A673 (cell line): ENCODE measurements at regions not wholly inside any gene's neighbourhood (a gene's known extent, or its start where the extent isn't known, plus 50 kb on each side); places are given as distances from the start of the nearest gene placed in this dataset.
"Not testable (repeated sequence)": the region's sequence is repeated elsewhere in the genome, so short reads cannot be mapped to it uniquely, and the experiment has no call there.

Experiments used
- EZH2 ChIP-seq: fragments of 200-600 bp; sonication (generic); IDR thresholded peaks from 2 replicates; pipeline ENCODE4 v1.6.1; 2017; ENCODE audit warnings: borderline replicate concordance, low read depth, mild to moderate bottlenecking, mixed read lengths, antibody characterized with exemption, low read length; ENCODE audit not compliant: poor library complexity, severe bottlenecking
- TF ChIP-seq, protein P1 (sequence below): fragments of 300-800, 200-600 bp; sonication (generic); conservative IDR thresholded peaks from 2 replicates; pipeline ENCODE4 v1.5.1; 2017; ENCODE audit warnings: low read depth, mild to moderate bottlenecking, antibody characterized with exemption, low read length, moderate library complexity, mixed read lengths

DNA sequence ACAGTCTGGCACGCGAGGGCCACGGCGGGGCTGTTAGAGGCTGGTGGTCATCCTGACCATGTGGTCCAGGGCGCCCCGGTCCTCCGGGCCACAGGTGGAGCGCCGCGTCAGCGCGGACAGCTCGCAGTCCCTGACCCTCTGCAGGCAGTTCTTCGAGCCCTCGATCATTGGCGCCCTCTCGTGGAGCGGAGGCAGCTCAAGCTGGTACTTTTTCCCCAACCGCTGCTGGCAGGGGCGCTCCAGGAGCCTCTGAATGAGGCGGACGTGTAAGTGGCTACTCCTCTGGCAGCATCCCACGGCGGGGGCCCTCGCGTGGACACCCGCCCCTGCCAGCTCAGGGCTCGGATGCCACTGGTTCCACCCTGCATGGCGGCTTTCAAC lies 82.9 kb downstream of the TRIM51G start:
- TF ChIP-seq, protein P1, sequence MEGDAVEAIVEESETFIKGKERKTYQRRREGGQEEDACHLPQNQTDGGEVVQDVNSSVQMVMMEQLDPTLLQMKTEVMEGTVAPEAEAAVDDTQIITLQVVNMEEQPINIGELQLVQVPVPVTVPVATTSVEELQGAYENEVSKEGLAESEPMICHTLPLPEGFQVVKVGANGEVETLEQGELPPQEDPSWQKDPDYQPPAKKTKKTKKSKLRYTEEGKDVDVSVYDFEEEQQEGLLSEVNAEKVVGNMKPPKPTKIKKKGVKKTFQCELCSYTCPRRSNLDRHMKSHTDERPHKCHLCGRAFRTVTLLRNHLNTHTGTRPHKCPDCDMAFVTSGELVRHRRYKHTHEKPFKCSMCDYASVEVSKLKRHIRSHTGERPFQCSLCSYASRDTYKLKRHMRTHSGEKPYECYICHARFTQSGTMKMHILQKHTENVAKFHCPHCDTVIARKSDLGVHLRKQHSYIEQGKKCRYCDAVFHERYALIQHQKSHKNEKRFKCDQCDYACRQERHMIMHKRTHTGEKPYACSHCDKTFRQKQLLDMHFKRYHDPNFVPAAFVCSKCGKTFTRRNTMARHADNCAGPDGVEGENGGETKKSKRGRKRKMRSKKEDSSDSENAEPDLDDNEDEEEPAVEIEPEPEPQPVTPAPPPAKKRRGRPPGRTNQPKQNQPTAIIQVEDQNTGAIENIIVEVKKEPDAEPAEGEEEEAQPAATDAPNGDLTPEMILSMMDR, result not testable (repeated sequence)
- TF ChIP-seq EZH2, result not testable (repeated sequence)
